HG02678 (cell line): ENCODE measurements at regions not wholly inside any gene's neighbourhood (a gene's known extent, or its start where the extent isn't known, plus 50 kb on each side); places are given as distances from the start of the nearest gene placed in this dataset.
A peak's percentile ranks its signal among the peaks of the same experiment; 100 is the strongest.

Source experiments
- ATAC-seq: cut with Tn5 transposase; IDR thresholded peaks from one replicate; pipeline ENCODE4 v1.9.1; 2021; ENCODE audit warnings: mild to moderate bottlenecking, moderate library complexity; ENCODE audit not compliant: unreplicated experiment

DNA sequence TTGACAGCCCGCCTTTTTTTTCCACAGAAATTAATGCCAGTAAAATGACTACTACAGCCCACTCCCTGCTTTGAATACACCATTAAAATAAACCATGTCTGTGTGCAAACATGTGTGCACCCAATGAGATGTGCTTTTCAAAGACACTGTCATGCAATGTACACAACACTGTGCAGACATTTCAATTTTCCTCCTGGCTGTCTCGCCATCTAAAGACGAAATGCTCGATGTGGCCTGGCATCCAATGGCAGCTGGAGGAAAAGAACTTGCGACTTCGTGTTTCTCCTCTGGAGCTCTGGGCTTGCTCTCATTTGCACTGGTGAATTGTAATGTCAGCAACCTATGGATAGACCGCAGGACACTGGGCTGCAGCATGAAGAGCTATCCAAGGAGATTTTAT is 147.0 kb upstream of the NAV2 start:
- no peak for ATAC-seq

DNA sequence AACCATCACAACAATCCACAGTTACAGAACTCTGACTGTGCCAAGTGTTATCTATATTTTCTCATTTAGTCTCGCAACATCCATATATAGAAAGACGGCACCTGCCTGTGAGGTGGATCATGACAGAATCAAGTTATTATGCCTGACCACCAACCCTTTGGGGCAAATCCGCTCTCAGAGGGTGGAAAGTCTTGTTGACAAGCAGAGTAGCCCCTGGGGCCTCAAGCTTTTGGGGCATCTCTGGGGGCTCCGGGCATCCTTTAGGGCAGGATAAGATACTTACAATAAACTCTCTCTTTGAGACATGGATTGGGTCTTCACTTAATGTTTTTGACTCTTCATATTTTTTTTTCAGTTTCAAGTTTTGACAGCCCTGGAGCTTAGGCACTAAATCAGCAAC is 150.5 kb upstream of the NAV2 start:
- no peak for ATAC-seq

DNA sequence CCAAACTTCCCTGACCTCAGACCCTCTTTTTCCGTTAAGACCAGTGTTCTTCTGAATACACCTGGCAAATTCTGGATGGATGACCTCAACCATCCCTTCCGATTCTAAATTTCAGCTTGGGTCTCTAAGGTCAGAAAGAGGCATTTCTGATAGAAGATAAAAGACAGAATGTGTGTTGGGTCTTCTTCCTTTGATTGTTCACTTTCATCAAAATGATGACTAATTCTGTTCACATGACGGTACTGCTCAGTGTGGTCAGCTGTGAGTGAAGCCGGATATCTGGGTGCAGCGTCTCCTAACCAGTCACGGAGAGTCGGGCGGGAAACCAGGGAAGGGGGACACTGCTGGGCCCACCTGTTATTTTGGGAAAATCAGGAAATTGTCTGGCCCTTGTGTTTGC is 151.6 kb upstream of the NAV2 start:
- no peak for ATAC-seq

DNA sequence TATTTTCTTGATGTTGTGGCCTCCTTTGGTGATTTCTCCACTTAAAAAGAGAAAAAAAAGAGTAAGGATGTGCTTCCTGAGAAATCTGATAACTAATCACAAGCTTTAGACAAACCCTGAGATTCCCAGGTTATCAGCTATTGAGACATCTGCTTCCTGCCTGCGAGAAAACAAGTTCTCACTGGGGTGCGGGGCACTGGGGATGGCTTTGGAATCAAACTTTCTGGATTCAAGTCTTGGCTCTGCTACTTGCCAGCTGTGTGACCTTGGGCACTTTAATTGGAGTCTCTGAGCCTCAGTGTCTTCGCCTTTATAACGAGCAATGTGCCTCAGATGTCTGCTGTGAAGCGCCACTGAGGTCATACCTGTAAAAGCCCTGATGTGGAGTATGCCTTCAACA is 152.5 kb upstream of the NAV2 start:
- ATAC-seq: no peak

DNA sequence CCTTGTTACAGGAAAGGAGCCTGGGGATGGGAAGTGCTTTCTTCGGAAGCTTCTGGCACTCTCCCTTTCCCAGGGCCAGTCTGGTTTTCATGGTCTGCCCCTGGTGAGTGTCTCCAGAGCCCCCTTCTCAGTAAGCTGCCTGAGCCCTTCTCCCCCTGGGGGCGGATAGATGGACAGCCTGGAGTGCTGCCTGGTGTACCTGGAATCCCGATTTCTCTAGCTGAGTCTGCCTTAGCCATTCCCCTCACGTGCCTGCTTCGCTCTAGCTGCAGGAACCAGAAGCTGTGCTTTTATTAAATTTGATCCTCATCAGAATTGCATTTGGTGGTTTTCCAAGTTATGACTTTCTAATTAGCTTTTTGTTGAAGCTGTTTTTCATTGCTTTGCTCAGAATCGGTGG is 152.9 kb upstream of the NAV2 start:
- ATAC-seq: no peak

DNA sequence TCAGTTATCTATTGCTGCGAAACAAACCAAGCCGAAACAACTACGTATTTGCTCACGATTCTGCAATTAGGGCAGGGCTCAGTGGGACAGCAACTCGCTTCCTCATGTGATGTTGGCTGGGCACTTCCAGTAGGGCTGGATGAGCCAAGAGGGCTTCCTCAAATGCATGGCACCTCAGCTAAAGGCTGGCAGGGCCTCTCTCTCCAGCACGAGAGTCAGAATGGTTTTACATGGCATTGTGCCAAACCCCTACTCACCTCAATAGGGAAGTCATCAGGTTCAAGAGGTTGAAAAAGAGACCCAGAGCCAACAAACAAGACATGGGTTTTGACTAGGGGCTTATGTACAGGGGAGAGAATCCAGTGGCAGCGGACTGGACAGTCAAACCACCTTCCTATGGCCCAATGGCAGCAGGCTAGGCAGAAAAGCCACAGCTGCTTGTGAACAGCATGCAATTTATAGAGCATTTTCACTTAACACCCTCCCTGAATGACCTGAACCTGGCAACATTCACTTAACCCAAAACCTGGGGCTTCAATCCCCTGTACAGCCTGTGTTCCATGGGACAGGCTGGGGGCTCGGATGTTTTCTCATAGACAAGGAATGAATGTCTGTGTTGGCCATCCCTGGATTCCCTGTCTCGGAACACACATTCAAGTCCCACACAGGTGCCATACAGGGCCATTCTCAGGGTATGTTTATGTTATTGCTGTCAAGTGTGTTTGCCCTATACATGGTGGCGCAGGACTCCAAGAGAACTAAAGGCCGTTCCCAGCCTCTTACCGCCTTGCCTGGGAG is 154.2 kb upstream of the NAV2 start:
- ATAC-seq: no peak

DNA sequence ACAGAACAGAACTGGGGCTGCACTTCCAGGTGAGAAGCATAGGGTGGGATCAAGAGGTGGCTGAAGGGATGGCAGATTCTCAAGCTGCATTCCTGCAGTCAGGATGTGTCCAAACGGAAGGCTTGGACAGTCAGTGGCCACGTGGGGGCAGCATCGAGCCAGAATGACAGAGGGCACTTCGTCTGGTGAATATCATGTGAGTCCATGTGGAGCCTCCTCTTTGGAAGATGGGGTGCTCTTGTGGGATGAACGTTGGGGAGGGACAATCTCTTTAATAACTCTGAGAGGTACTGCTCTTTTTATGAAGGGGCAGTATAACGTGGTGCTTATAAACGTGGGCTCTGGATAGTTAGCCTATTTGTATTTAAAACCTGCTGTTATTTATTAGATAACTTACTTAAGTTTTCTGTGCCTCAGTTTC is 154.9 kb upstream of the NAV2 start:
- no peak for ATAC-seq

DNA sequence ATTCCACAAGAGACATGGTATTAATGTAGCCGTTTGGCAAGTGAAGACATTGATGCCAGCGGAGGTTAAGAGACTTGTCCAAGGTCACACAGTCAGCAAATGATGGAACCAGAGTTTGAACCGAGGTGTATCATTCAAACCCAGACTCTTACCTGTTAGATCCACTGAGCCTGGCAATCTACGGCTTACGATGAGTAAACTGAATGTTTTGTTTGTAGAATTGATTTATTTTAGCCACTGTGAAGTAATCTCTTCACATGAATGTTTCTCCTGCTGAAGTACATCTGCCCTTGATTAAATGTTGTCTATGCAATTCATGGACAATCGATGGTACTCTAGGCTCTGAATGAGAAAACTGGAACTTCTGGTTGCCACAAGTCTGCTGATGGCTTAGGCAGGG is 155.5 kb upstream of the NAV2 start:
- ATAC-seq: no peak

DNA sequence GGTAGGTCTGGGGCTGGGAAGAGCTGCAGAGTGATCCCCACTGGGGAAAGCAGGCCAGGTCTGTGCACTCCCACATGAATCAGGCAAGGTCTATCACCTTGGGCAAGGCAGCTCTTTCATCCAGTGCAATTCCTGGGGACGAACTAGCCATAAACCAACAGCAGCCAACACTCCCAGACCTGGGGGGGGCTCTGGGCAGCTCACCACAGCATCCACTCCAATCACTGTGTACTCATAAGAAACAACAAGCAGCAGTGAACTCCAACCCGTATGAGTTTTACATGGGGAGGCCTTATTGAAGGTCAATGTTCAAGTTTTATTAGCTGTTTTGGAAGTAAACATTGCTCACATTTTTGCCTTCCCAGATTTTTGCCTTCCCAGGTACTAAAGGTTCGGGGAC is 157.4 kb upstream of the NAV2 start:
- no peak for ATAC-seq

DNA sequence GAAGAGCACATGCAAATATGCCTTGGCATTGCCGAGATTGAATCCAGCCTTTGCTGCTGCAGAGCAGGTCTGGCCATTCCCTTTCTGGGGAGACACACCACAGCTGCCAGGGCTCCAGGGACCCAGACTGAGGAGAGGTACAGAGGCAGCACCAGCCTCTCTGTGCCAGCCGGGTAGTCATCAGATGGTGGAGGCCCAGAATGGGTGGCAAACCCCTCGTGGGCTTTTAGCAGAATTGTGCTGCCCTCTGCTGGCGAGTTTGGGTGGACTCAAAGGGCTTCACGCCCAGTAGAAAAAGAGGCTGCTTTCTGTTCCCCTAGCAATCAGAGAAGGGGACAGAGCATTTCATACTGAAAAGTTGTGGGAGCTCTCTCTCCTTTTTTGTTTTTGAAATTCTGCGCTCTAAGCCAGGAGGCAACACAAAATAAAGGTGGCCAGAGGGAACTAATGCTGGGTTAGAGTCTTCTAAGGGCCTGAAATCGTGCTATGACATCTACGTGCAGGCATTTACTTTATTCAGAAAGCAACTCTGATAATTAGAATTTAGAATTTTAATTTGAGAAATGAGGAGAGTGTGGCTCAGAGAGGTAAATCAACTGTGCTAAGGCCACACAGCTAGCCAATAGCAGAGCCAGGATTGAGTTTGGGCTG is 158.8 kb upstream of the NAV2 start:
- ATAC-seq: peak; percentile 73

DNA sequence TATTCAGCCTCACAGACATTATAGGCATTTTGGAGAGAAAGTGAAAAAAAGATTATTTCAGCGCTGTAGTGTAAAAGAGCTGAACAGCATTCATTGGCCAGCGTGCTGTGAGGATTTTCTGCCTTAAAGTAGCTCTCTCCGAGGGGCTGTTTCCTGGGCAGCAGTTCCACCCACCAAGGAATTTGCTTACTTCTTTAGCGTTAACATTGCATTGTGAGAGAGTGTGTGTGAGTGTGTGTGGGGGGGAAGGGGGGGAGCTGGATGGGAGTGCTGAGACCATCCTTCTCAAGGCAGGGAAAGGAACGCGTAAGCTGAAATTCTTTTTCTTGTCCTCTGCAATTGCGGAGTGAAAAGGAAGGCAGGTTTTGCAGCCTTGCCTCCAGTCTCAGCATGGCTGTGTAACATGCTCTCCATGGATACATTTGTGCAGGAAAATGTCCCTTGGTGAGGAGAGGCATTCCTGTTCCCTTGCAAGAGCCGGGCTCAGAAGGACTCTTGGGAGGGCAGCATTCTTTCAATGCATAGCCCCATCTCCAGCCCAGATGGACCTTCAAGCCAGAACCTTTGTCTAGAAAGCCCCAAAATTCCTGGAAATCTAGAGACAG is 159.9 kb upstream of the NAV2 start:
- ATAC-seq: no peak

DNA sequence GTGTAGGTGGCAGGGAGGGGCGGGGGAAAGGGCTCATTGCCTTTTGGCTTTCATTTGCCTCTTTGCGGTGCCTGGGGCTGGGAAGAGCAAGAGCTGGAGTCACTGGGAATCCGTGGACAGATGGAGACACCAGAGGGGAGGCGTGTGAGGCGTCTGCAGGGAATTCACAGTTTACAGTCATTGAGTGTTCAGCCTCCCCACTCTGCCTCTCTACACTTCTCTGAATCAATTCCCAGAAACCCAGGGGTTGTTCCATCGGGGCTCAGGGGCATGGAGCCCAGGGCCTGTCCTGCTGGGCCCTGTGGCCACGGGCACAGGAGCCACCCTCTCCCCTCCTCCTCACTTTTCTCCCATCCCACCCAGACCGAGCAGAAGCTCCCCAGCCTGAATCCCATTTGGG is 160.5 kb upstream of the NAV2 start:
- ATAC-seq: no peak

DNA sequence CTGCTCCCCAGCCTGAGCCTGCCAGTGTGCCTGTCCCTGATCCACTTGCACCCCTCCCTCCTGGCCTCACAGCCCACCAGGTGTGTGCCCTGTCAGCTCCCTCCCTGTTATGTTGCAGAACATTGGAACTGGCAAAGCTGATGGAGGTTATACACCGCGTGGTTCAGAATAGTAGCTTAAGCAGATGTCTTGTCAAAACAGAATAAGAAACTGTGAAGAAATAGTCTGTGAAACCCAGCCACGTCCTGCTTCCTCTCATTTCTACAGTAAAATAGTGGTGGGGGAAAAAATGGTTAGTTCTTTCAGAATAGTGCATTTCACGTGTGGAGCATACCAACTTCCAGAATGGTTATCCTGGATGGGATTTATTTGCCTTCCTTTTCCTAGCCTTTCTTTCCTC is 161.2 kb upstream of the NAV2 start:
- ATAC-seq: no peak

DNA sequence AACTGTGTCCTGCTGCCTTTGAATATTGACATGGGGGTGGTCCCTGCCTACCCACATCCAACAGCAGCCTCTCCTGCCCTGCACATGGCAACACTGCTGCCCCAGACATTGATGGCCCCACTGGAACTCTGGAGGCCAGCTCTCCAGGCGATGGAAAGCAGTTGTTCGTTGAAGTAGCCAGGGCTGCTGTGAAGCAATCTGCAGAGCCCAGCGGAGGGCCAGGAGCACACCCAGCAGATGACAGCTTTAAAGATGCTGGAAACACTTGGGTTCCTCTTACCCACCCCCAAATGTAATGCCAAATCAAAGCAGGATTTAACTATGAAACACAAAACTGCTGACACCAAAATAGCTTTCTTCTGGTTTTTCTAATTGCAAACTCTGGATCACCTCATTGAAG is 165.6 kb upstream of the NAV2 start:
- ATAC-seq: no peak

DNA sequence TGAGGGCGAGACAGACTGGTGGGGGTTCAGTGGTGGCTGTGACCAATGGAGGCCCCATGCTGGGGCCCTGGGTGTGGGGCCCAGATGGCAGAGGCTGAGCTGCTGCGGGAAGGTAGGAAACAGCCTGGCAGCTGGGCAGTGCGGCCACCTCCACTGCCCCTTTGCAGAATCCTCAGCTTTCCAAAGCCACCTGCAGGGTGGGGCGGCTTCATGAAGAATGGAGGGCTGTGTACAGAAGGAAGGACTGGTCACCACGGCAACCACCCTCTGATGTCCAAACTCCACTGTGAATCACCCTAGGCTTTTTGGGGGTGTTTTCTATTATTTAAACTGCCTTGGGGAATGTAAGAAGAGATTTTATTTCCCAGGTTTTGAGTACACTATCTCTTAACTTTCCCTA is 166.3 kb upstream of the NAV2 start:
- ATAC-seq: no peak

DNA sequence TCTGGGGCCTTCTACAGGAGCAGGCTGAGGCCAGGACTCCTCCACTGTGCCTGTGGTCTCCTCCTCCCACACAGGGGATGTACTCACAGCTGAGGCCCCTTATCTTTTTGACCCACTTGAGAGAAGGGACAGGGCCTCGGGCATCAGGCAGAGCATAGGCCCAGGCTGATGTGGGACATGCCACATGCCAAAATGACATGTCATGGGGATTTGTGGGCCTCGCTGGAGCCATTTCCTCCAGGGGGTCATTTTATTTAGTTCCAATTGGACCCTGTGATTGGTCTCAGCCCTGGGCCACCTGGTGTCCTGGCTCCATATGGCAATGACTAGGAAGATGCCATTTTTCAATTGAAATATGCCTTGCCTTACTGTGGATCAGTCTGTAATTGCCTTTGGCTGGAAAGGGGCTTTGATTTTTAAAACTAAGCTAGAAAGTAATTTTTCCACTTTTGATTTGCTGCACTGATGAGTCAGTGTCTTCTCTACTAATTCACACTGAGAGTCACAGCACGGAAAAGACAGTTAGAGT is 171.1 kb upstream of the NAV2 start:
- no peak for ATAC-seq

DNA sequence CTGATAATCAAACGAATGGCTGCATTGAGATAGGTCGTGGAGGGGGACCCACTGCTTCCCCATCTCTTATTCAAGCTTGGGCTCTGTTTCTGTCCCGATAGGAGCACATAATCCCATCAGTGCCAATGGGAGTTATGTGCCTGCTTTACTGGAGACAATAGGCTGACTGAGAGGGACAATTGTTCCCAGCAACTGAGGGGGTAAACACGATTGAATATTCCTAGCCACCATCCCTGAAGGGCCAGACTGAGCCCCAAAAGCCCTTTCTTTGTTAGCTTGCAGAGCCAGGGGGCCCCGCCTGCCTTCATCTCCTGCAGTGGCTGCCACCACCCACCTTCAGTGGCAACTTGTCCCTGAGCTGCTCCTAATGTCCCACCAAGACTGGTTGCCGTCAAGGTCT is 172.8 kb upstream of the NAV2 start:
- ATAC-seq: no peak

DNA sequence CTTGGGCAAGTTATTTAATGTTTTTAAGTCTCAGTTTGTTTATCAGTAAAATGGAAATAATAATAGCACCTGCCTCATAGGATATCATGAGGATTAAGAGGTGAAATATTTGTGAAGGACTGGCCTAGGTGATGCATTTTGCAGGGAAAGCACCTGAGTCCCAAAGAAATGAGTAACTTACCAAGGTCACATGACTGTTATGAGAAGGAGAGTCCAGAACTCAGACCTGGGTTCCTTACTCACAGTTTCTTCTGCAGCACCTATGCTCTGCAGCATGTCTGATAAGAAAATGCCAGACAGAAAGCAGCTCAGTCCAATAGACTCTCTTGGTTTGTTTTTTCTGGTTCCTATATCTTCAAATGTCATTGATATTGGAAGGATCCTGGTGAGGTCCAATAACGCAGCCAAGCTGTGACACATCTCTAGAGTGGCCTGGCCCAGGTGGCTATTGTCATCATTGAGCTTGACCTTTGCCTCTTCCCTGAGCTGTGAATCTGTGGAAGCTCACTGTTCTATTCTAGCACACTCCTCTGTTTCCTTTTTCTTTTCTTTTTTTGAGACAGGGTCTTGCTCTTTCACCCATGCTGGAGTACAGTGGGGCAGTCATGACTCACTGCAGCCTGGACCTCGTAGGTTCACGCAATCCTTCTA is 174.7 kb upstream of the NAV2 start:
- no peak for ATAC-seq

DNA sequence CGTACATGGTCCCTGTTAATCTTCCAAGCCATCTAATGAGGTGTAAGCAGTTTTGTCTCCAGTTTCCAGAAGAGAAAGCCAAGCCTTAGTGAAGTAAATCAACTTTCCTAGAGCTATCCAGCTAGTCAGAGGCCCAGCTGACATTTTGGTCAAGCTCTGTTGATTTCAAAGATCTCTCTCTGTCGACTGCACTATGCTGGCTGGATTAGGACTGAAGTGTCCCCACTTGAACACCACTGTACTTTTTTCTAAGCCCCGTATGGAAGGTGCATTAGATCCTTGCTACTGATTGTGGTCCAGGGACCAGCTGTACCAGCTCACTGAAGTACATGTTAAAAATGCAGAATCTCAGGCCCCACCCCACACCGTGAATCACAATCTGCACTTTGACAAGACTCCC is 176.5 kb upstream of the NAV2 start:
- ATAC-seq: no peak

DNA sequence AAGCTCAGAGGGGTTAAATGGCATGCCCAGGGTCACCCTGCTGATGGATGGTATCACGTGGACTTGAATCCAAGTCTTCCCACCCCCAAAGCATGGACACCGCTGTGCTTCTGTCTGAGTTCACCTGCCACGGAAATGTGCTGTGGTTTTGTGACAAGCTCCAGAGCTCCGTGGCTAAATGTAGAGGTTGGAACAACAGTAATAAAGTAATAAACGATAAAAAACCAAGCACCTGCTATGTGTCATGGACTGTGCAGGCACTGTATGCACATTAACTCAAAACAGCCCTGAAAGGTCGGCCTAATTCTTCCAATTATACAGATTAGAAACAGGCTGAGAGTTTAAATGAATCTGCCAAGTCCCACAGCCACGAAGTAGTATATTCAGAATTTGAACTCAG is 182.1 kb upstream of the NAV2 start:
- no peak for ATAC-seq

DNA sequence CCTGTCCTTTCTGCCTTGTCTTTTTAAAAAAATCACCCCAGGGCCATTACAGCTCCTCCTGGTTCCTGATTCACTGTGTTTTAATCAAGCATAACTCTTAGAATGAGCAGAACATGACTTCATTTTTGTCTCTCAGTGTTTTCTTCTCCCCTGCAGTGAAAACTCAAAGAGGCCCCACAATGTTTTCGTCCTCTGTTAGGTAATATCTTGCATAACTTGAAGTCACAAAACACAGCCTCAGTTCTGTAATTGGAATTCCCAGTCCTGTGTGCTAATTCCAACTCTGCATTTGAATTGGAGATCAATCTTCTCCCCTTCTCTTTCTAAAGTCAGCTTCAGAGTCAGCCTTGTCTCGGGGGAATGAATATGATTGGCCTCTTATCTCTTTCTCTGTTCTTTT is 186.5 kb upstream of the NAV2 start:
- no peak for ATAC-seq

DNA sequence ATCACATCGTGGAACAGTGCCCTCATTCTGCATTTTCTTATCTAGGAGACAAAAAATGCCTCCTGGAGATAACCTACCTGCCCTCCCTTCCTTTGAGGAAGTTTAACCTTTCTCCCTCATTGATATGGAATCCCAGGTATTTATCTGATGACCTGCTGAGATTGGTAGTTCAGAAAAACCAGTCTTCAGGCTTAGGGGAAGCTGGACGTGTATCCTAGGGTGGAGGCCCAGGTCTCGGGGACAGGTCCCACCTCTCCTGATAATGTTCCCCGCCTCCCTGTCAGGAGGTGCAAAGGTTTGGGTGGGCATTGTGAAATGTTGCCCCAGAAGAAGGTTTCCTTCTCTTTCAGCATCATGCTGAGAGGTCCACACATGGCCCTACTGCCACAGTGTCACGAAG is 186.9 kb upstream of the NAV2 start:
- no peak for ATAC-seq
